Endothelial cell of umbilical vein (primary cell): ENCODE measurements at regions not wholly inside any gene's neighbourhood (a gene's known extent, or its start where the extent isn't known, plus 50 kb on each side); places are given as distances from the start of the nearest gene placed in this dataset.

ENCODE experiments used
- BruUV-seq: library from RNA; stranded (reverse); fragments of 400-500 nt; replicated peaks from 2 replicates; lab custom pipeline; 2021; lab: Mats Ljungman, UMichigan
- CTCF ChIA-PET: fragments of 300-600, 350-600 bp; sonication (Branson Sonifier 250); formaldehyde crosslinking; loops from one replicate; lab custom pipeline; 2021; ENCODE audit warnings: antibody characterized with exemption, inconsistent platforms; lab: Charles Lee
- POLR2A ChIA-PET: fragments of 300-600, 350-600 bp; sonication (Branson Sonifier 250); formaldehyde crosslinking; loops from one replicate; lab custom pipeline; 2021; ENCODE audit warnings: antibody characterized with exemption, inconsistent platforms; lab: Charles Lee
- DNase-seq: peaks from one replicate; pipeline ENCODE4 v3.0.0-alpha.2; 2011; ENCODE audit warnings: low read depth, low spot score
- FAIRE-seq: peaks from 2 replicates; lab custom pipeline; 2011; peaks lifted over from hg19 to GRCh38; lab: Jason Lieb, UNC
- H2AFZ ChIP-seq: 2 replicates; pipeline ENCODE4 v1.6.0; 2012; ENCODE audit warnings: low read depth, low read length, control low read depth, inconsistent platforms
- H3K27ac ChIP-seq: 2 replicates; pipeline ENCODE4 v1.5.1; 2011; ENCODE audit warnings: low read depth, mild to moderate bottlenecking, control low read depth, low read length, moderate library complexity; ENCODE audit not compliant: insufficient read depth
- H3K27me3 ChIP-seq, 2 experiments: 2 replicates each; pipeline versions ENCODE4 v1.6.0 to v1.6.1; 2011; ENCODE audit warnings: low read length in 2 of 2, mixed read lengths in 1 of 2; ENCODE audit not compliant: control insufficient read depth in 2 of 2, insufficient read depth in 2 of 2
- H3K36me3 ChIP-seq, 2 experiments: 2 replicates in 1 of 2; 3 replicates in 1 of 2; pipeline ENCODE4 v1.5.1; 2011; ENCODE audit warnings: low read length in 2 of 2, mild to moderate bottlenecking in 1 of 2, moderate library complexity in 1 of 2; ENCODE audit not compliant: control insufficient read depth in 2 of 2, insufficient read depth in 2 of 2; ENCODE audit errors: extremely low read depth in 1 of 2
- H3K4me1 ChIP-seq: 3 replicates; pipeline ENCODE4 v1.5.1; 2011; ENCODE audit warnings: mild to moderate bottlenecking, low read length; ENCODE audit not compliant: control insufficient read depth, insufficient read depth; ENCODE audit errors: extremely low read depth
- H3K4me2 ChIP-seq: 2 replicates; pipeline ENCODE4 v1.6.1; 2011; ENCODE audit warnings: low read length, control low read depth, mixed read lengths; ENCODE audit not compliant: insufficient read depth
- H3K4me3 ChIP-seq, 3 experiments: fragments of 200-600 bp in 1 of 3; sonication (generic), shearing (Covaris generic) in 1 of 3; replicated peaks in 1 of 3; 2 replicates each; pipeline ENCODE4 v1.5.1; 2011 to 2016; ENCODE audit warnings: control low read depth in 3 of 3, low read length in 3 of 3, mild to moderate bottlenecking in 2 of 3, inconsistent platforms in 1 of 3, low read depth in 1 of 3, moderate library complexity in 1 of 3; ENCODE audit not compliant: insufficient read depth in 1 of 3
- H3K79me2 ChIP-seq: 2 replicates; pipeline ENCODE4 v1.6.0; 2012; ENCODE audit warnings: low read length, inconsistent platforms; ENCODE audit not compliant: control insufficient read depth, insufficient read depth
- H3K9ac ChIP-seq: replicated peaks from 2 replicates; pipeline ENCODE3; 2011; ENCODE audit warnings: low read length, control low read depth; ENCODE audit not compliant: insufficient read depth; ENCODE audit errors: extremely low read depth
- H3K9me1 ChIP-seq: replicated peaks from 3 replicates; pipeline ENCODE4 v1.6.0; 2011; ENCODE audit warnings: mild to moderate bottlenecking, low read length; ENCODE audit not compliant: control insufficient read depth, insufficient read depth; ENCODE audit errors: extremely low read depth
- H3K9me3 ChIP-seq: replicated peaks from 2 replicates; pipeline ENCODE4 v1.5.1; 2012; ENCODE audit warnings: low read length, inconsistent platforms; ENCODE audit not compliant: control insufficient read depth, insufficient read depth
- H4K20me1 ChIP-seq: replicated peaks from 2 replicates; pipeline ENCODE3; 2011; ENCODE audit warnings: mild to moderate bottlenecking, low read length; ENCODE audit not compliant: control insufficient read depth, insufficient read depth; ENCODE audit errors: extremely low read depth
- EZH2 ChIP-seq: IDR thresholded peaks from 2 replicates; pipeline ENCODE4 v1.6.1; 2012; ENCODE audit warnings: borderline replicate concordance, low read depth, mild to moderate bottlenecking, moderate library complexity, low read length, inconsistent platforms; ENCODE audit not compliant: severe bottlenecking
- FOS ChIP-seq: IDR thresholded peaks from 2 replicates; pipeline ENCODE4 v1.6.1; 2011; ENCODE audit warnings: mild to moderate bottlenecking, low read length, moderate library complexity, borderline replicate concordance; ENCODE audit not compliant: insufficient read depth
- GATA2 ChIP-seq: IDR thresholded peaks from 2 replicates; pipeline ENCODE4 v1.7.0; 2011; ENCODE audit warnings: low read depth, mild to moderate bottlenecking, moderate library complexity, mixed read lengths, low read length; ENCODE audit not compliant: insufficient read length, insufficient read depth
- JUN ChIP-seq: IDR thresholded peaks from 2 replicates; pipeline ENCODE4 v1.6.1; 2011; ENCODE audit warnings: borderline replicate concordance, low read depth; ENCODE audit not compliant: insufficient read length, insufficient read depth
- MYC ChIP-seq: IDR thresholded peaks from one replicate; pipeline ENCODE4 v1.6.1; 2011; ENCODE audit warnings: mild to moderate bottlenecking, low read depth, low read length
- POLR2A ChIP-seq: IDR thresholded peaks from 2 replicates; pipeline ENCODE4 v1.6.1; 2012; ENCODE audit warnings: low read depth, mild to moderate bottlenecking, control low read depth, low read length
- POLR2AphosphoS5 ChIP-seq: IDR thresholded peaks from 2 replicates; pipeline ENCODE4 v1.6.1; 2012; ENCODE audit warnings: low read depth, mild to moderate bottlenecking, control low read depth, low read length, moderate library complexity; ENCODE audit not compliant: insufficient read depth
- dilution Hi-C: fragments of 300-500 bp; cut with MboI; formaldehyde crosslinking; loops from one replicate; pipeline ENCODE4 v1.15.0; 2019; ENCODE audit warnings: low sequenced_read_pairs; ENCODE audit not compliant: extremely low pct_ligation_motif_present
- intact Hi-C: fragments of 100-400 bp; cut with micrococcal nuclease; formaldehyde crosslinking; loops from one replicate; pipeline ENCODE4 v1.10.0; 2022
- TF ChIP-seq, protein P1 (sequence below): IDR thresholded peaks from 2 replicates; pipeline ENCODE4 v1.6.1; 2011; ENCODE audit not compliant: insufficient read depth, insufficient read length
- TF ChIP-seq, protein P2 (sequence below), 2 donors: IDR thresholded peaks; 1 replicate in 1 of 2; 2 replicates in 1 of 2; pipeline ENCODE4 v1.5.1; 2011; ENCODE audit warnings: low read length in 2 of 2, mild to moderate bottlenecking in 2 of 2, moderate library complexity in 2 of 2, control low read depth in 1 of 2, inconsistent platforms in 1 of 2, low read depth in 1 of 2; ENCODE audit not compliant: insufficient read depth in 1 of 2; ENCODE audit errors: extremely low read depth in 1 of 2

DNA sequence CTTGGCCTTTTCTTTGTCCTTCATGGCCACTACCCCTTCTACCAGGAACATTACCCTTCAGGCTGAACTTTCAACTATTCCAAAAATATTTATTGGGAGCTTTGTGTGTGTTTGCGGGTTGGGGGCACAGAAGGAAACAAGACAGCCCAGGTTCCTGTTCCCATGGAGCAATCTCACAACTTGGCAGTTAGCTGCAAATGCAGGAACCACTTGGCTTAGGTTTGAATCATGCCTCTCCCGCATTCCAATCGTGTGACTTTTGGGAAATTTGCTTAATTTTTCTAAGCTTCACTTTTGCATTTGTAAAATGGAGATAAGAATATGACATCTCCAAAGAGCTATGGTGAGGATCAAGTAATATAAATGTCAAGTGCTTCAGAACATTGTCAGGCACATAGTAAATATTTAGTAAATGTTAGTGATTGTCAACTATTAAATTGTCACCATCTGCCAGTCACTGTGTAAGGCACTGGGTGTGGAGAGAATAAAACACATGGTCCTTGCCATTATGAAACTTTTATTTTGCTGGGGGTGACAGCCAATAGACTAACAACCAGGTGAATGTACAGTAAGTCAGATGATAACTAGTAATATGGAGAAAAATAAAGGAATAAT lies 277.1 kb downstream of the SNX13 start:
- Histone ChIP-seq H3K9me1 (no peaks in the 10 kb centered on the region), H3K79me2 (no peaks in the 10 kb centered on the region), H2AFZ (no peak overlapping the region), H3K27me3 (no peaks in the 10 kb centered on the region), H3K36me3 (no peaks in the 10 kb centered on the region), H4K20me1 (no peaks in the 10 kb centered on the region), H3K27ac (no peak overlapping the region), H3K9me3 (no peaks in the 10 kb centered on the region), H3K4me2 (no peak overlapping the region), H3K9ac (no peak overlapping the region), H3K4me3 (no peak overlapping the region), H3K4me1 (no peaks in the 10 kb centered on the region)
- no TSS peak for BruUV-seq
- FAIRE-seq, result no peak
- ChIA-PET CTCF (interaction anchor here (1.0 to 2.3 kb wide), 4 partner anchors 12 to 362 kb away, joined by 3 to 11 read pairs (median 6); no protein-coding TSS in a partner anchor), POLR2A (no interaction called here)
- intact Hi-C loops, result no loop called here
- no peak for TF ChIP-seq POLR2A
- TF ChIP-seq, protein P1, sequence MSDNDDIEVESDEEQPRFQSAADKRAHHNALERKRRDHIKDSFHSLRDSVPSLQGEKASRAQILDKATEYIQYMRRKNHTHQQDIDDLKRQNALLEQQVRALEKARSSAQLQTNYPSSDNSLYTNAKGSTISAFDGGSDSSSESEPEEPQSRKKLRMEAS, result no peak
- no peak for TF ChIP-seq JUN
- TF ChIP-seq EZH2, result no peak
- no peak for TF ChIP-seq MYC
- TF ChIP-seq FOS, result no peak
- no peak for TF ChIP-seq GATA2
- TF ChIP-seq, protein P2, sequence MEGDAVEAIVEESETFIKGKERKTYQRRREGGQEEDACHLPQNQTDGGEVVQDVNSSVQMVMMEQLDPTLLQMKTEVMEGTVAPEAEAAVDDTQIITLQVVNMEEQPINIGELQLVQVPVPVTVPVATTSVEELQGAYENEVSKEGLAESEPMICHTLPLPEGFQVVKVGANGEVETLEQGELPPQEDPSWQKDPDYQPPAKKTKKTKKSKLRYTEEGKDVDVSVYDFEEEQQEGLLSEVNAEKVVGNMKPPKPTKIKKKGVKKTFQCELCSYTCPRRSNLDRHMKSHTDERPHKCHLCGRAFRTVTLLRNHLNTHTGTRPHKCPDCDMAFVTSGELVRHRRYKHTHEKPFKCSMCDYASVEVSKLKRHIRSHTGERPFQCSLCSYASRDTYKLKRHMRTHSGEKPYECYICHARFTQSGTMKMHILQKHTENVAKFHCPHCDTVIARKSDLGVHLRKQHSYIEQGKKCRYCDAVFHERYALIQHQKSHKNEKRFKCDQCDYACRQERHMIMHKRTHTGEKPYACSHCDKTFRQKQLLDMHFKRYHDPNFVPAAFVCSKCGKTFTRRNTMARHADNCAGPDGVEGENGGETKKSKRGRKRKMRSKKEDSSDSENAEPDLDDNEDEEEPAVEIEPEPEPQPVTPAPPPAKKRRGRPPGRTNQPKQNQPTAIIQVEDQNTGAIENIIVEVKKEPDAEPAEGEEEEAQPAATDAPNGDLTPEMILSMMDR (IDR thresholded peaks at IDR 0.05; ENCODE audit: extremely low read depth in 1 of 2, insufficient read depth in 1 of 2, low read depth in 1 of 2, low read length in 2 of 2), result no peak
- no peak for TF ChIP-seq POLR2AphosphoS5
- dilution Hi-C loops, result no loop called here
- no peak for DNase-seq
